AG08395 (cell line): ENCODE measurements at regions not wholly inside any gene's neighbourhood (a gene's known extent, or its start where the extent isn't known, plus 50 kb on each side); places are given as distances from the start of the nearest gene placed in this dataset.
A peak's percentile ranks its signal among the peaks of the same experiment; 100 is the strongest.
"Not testable (repeated sequence)": the region's sequence is repeated elsewhere in the genome, so short reads cannot be mapped to it uniquely, and the experiment has no call there.

ENCODE experiments used
- DNase-seq: peaks from one replicate; pipeline ENCODE4 v3.0.0; 2012; ENCODE audit warnings: mixed read lengths, low spot score

DNA sequence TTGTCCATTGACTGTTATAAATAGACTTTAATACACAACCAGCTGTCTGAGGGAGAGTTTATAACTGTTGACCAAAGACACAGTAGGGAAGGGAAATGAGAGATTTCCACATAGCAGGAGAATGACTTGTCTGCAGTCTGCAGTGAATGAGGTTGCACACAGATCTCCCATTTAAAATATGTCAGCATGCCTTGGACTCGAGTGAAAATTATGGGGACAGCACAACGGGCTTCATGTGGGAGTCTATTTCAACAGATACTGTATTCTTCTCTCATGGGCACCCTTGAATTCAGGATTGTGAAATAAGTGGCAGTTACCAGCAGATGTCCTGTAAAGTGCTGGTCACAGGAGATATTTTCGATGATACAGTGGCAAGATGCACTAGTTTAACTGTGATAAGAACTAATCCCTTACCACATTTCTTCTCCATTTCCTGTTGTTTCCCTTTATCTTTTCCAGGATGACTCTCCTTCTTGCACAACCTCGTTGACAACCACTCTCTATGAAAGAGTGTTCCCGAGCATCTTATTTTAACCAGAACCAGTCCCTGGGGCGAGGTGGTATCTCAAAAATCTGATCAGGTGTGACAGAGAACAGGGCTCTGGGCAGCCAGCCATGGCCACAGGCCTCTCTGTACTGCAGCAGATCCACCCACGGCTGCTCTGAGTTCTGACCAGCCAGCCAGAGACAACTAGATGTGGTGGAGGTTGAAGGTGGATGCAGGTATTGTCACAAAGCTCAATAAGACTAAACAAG, 51.5 kb upstream of the MAP3K1 start:
- peak; percentile 49 for DNase-seq

DNA sequence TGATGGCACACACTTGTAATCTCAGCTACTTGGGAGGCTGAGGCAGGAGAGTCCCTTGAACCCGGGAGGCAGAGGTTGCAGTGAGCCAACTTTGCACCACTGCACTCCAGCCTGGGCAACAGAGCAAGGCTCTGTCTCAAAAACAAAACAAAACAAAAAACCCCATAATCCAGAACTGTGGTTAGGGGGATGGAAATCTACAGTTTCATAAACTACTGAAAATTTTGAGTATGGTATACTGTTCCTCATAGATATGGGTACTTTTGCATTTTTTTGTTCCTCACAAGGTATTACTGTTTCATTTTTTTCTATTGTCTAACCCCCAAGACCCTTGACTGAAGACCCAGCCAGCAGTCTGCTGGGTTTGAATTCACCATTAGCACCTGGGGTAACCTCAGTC, 52.2 kb upstream of the MAP3K1 start:
- no peak for DNase-seq

DNA sequence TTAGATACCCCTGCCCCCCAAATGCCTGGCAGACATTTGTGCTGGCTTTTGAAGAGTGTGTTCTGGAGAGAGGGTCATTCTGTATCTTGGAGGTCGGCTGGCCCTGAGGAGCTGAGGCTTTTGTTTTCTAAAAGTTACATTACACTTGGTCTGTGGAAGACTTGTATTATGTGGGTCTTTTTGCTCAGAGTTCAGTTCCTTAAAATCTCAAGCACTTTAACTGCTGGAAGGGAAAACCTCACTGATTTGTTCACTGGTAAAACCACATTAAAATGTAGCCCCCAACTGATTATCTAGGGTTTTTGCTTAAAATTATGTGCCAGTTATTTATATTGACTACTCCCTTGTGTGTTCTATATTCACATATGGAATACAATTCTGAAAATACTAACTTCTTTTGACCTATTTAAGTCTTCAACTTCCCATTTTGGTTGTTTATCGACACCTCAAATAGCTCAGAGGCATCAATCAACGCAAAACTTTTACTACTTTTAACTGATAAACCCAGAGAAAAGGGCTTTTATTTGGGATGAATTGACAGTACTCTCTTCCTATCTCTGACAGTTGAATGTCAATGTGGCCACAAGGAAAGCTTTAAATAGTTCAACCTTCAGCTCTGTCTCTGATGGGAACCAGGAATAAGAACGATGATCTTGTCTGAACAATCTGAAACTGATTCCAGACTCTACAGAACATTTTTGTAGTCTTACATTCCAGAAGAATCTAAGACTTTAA, 54.0 kb upstream of the MAP3K1 start:
- no peak for DNase-seq

DNA sequence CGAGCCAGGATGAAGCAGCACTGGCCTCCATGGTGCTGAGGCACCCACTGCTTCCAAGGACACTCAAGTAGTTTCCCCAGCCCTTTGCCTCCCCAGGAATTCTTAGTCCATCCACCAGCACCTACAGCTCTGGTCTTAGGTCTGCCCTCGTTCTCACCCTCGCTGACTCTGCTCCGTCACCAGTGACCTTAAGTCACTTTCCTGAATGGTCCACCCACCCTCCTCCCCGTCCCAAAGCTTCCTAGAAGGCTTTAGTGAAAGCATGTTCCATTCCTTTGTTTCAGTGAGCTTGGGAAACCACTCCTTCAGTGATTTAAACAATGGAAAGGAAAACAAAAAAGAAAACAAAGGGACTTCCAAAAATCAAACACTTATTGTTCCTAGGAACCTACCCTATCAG, 54.6 kb upstream of the MAP3K1 start:
- DNase-seq: no peak

DNA sequence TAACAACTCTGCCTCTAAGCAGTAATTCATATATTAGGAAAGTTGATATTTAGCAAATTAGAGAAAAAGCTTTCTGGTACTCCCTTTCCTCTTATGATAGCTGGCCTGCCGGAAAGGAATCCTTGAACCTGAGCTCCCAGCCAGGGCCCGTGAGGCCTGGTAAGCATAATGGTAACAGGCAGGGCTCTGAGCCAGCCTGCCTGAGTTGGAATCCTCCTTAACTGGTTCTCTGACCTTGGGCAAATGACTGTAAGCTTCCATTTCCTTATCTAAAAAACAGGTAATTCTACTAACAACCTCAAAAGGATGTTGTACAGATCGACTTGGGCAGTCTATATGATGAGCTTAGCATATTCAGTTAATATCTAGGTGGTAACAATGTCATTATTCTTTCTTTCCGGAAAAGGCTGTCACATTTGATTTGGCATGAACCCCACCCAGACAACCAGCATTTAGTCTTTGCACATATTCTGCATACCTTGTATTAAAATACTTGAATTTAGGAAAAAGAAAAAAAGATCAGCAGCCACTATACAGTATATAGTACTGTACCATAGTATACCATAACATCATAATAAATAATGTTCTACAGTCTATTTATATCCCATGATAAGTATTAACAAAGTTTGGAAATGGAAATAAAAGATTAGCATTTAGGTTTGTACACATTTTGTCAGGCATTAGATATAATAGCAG, 55.7 kb upstream of the MAP3K1 start:
- no peak for DNase-seq

DNA sequence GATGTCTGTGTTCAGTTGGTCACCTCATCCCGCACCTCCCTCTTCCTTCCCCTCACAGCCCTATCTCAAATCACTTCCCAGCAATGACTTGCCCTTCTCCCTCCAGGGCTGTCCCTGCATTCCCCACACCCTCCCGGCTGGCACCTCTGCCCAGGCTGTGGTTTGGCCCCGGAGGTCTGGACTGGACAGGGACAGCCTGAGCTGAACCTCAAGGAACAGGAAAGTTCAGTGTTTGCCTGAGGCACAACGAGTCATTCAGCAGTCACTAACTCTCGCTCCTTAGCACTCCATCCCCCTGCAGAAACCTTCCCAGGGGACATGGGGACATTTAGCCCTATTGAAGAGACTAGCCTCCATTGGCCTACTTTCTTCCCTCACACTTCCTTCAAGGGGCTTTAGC, 58.3 kb upstream of the MAP3K1 start:
- peak; percentile 58 for DNase-seq

DNA sequence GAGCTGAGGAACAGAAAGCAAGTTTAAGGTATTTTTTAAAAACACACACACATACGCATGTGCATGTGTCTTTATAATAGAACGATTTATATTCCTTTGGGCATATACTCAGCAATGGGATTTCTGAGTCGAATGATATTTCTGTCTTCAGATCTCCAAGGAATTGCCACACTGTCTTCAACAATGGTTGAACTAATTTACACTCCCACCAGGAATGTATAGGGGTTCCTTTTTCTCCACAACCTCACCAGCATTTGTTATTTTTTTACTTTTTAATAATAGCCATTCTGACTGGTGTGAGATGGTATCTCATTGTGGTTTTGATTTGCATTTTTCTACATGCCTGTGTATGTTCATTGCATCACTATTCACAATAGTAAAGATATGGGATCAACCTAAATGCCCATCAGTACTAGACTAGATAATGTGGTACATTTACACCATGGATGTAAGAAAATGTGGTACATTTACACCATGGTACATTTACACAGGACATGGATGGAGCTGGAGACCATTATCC, 60.3 kb upstream of the MAP3K1 start:
- no peak for DNase-seq

DNA sequence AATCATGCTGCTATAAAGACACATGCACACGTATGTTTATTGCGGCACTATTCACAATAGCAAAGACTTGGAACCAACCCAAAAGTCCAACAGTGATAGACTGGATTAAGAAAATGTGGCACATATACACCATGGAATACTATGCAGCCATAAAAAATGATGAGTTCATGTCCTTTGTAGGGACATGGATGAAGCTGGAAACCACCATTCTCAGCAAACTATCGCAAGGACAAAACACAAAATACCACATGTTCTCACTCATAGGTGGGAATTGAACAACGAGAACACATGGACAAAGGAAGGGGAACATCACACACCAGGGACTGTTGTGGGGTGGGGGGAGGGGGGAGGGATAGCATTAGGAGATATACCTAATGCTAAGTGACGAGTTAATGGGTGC, 61.8 kb upstream of the MAP3K1 start:
- not testable (repeated sequence) for DNase-seq

DNA sequence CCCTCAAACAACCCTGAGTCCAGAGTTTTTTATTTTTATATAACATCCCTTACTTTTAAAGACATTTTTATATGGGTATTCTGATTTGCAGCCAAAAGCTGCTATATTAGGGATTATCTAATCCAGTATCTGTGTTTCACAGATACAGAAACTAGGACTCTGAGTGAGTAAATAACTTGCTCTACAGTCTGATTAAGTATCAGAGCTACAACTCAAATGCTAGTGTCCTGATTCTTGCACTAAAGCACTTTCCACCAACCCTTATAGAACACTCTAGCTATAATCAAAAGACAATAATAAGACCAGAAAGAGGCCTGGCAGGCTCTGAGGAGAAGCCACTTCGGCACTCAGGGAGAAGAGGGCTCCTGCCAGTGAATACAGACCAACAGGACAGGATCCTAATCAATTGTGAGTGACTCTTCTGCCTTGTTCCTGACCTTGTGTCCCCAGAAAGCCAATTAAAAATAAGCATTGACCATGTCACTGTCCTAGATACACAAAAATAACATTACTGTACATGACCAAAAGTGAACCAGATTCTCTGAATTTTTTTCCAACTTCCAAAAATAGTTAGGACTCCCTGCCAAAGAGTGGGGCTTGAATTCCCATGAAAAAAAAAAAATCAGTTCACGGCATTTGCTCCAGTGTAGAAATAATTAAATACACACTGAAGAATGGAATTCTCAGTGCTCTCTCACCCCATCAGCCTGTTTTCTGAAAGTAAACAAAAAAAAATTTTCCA, 63.6 kb upstream of the MAP3K1 start:
- peak; percentile 41 for DNase-seq

DNA sequence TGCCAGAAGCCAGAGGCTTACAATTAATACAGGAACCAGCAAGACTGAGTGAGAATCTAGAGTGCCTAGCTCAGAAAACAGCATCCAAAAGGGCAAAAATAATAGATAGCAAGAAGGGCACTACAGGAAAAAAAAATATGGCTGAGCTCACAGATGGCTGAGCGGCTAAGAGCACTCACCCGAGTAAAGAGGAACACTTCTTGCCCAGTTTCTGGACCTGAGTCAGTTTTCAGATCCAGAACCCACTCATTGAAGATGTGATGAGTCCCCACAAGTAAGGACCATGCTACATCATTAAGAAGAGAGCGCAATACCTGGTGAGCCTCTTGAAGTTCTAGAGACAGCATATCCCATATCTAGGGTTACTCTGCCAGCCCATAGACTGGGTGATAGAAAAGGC, 65.5 kb upstream of the MAP3K1 start:
- DNase-seq: no peak

DNA sequence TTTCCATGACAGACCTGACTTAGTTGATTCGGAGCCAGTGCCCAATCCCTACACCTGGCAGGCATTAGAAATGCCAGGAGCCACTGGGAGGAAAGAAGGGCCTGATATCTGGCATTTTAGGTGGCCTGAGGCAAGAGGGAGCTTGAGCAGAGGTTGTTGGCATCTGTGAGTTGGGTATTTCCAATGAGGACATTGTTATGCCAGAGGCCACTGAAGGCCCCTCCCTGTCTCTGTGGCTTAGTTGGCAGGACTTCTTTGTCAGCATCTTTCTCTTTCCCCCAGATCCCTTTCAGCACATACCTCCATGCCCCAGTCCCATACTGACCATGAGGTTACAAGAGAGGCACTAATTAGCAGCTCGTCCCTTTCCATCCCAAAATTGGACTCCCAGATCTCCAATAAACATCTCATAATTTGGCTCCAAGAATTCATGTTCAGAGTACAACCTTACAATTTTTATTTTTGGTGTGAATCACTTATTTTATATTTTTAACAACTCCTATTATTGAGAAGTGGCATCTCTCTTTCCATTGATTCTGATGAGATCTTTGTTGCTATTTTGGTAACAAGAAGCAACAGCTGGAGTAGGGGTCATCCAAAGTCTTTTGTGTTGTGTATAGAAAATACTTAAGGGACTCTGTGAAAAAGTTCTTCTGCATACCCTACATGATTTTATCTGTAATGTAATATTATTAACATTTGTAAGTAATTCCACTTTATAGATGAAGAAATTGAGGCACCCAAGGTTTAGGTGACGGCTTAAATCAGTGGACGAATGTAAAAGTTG, 68.6 kb upstream of the MAP3K1 start:
- no peak for DNase-seq

DNA sequence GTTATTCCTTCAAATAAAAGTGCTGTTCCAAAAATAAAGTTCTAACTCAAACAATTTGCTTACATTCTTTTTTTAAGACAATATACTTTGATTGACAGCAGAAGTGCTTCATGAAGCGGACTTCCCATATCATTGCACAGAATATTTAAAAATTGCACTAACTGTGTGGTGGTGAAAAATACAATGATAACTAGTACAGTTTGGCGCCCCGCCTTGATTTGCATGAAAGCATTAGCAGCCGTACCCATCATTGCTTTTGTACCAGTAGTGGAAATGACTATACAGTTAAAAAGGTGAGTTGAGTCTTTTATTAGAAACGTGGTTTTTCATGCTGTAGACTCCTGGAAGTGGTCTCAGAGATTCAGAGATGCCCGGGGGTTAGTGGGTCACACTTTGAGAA, 69.5 kb upstream of the MAP3K1 start:
- DNase-seq: no peak

DNA sequence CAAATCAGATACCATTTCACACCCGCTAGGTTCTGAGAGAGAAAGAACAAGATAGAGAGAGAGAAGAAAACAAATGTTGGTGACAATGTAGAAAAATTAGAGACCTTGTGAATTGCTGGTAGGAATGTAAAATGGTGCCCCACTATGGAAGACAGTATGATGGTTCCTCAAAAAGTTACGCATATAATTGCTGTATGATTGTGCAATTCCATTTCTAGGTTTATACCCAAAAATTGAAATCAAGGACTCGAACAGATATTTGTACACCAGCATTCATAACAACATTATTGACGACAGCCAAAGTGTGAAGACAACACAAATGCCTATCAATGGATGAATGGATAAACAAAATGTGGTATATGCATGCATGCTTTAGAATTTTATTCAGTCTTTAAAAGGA, 74.5 kb upstream of the MAP3K1 start:
- DNase-seq: no peak

DNA sequence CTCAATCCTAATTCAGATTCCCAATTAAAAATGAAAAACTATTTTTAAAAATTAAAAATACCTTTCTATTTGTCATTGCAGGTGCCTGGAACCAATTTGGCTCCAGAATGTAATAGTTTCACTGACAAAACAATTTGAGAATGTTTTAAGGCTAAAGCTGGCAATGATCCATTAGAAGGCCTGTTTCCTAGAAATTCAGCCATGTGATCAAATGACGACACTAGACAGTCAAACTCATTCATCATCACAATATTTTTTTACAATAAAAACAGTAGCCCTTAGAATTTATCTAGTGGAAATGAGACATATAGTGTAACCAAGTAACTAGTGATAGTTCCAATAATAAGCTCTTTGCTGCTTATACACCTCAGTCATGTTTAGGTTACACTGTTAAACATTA, 75.4 kb upstream of the MAP3K1 start:
- no peak for DNase-seq

DNA sequence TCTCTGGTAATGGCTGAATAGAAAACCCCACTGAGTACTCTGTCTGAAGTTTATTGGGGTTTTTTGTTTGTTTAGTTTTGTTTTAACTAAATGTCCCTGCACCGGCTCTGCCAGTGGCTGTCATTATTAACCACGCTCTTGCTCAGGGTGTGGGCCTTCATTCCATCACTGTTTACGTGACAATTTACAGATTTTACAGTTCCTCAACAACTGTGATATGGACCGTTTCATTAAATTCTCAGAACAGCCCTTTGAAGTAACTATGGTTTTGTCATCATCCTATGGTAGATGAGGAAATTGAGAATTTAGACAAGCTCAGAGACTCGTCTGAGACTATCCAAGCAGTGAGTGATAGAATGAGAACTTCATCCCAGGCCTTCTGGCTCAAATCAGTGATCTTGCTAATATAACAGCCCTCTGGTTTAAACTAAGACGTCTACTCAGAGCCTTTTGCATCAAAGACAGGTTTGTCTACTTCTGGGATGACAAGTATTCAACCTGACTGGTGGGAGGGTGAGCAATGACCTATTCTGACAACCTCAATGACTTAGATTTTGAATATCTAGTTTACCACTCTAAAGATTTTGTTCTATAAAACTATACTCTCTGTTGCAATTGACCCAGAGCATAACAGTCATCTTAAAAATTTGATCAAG, 77.3 kb upstream of the MAP3K1 start:
- DNase-seq: no peak

DNA sequence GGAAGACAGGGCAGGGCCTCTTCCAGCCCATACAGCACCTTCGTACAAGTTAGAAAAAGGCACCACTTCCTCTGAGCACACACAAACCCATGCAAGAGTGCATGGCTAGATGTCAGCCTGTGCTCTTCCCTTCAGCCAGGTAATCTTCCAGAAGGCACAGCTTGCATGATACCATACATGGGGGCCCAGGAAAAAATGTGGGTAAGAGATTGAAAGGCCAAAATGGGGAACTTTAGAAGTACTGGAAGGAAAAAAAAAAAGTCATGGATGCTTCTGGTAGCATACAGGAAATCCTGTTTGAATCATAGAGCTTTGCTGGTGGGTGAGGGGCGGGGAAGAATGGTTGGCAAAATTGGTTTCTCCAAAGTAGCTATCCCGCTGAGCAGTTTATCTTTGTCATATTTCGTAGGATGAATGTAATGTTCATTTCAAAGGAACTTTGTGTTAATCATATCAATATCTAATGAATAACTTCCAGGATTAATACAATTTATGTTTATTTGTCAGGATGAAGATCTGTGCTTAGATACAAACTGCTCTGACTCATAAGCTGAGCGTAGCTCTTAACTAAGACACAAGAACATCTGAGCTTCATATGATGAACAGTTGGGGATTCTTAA, 78.2 kb upstream of the MAP3K1 start:
- peak; percentile 31 for DNase-seq

DNA sequence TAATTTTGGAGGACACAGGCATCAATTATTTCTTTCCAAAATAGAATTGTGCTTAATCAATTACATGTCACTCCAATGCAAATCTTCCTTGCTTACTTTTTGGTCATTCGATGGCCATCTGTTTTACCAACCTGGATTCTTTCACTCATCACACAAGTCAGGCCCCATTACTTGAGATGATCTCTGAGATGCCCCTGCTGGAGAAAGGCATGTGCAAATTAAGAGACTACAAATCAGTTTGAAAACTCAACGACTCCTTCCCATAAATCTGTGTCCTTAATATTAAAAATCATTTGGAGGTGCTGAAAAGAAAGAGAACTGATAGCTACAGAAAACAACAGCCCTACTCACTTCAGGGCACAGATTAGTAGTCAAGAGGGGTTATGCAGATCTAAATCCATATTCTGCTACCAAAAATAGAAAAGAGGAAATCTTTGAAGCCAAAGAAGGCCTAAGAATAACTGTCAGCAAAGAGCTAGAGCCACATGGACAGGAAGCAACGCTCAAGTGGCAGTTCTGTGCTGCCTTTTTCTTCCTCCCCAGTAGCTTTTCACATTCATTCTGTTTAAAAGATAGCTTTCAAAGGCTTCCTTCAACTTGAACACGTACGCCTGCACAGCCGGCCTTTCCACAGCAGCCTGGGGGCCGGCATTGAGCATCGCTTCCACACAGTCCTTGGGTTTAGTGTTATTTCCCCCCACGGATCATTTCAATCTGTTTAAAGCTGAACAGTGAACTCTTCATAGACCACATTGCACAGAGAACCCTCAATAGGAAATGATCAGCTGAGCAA, 79.3 kb upstream of the MAP3K1 start:
- no peak for DNase-seq

DNA sequence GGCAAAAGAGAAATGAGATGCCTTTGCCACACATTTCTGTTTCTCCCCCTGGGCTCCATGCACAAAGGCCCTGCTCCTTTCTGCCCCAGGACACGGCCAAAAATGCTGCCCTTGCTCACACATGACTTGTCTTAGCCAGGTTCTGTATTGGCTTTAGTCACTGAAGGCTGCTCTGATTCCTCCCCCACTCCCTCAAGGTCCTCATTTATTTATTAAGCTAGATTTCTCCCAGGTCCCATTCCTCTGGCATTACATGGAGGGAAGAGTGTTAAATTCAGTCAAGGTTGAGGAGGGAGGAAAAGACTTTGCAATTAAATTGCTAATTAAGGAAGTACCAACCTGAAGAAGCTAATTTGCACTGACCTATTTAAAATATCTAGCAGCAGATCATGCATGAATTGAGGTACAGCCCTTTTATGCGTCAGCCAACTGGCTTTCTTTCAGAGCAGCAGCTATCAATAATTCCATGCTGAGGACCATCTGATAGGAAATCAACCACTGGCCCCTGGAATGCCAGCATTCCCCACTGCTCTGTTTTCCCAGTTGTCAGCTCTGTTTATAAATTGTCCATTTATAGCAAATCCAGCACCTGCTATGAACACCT, 81.2 kb upstream of the MAP3K1 start:
- DNase-seq: no peak

DNA sequence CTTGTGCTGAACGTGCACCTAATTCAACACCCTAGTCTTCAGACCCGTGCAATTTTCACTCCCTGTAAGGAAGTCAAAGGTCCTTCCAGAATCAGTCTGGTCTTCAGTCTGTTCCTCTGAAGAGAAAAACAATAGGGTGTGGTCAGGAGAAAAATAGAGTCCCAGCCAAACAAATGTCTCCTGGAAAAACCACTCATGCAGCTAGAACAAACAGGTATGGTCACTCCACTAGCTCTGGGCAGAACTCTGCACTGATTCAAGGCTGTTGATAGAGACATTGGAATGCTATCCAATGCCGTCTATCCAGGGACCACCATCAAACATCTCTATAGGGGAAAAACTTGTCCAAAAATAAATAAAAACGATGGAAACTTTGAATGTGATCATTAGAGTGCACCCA, 81.8 kb upstream of the MAP3K1 start:
- no peak for DNase-seq
